ENCODE measurements at regions not wholly inside any gene's neighbourhood (a gene's known extent, or its start where the extent isn't known, plus 50 kb on each side); places are given as distances from the start of the nearest gene placed in this dataset.

- no peaks in the 10 kb centered on the region for H3K36me3 ChIP-seq (ENCODE audit: control insufficient read depth in 2 of 3, insufficient read depth in 3 of 3, low read length in 3 of 3)
- H3K4me1 ChIP-seq (ENCODE audit: control insufficient read depth in 2 of 3, insufficient read depth in 2 of 3, low read depth in 1 of 3, low read length in 3 of 3) = no peaks in the 10 kb centered on the region
- DNase-seq = no peak
- H3K9ac ChIP-seq (ENCODE audit: low read length in 3 of 3) = no peak overlapping the region
- no peaks in the 10 kb centered on the region for H3K9me3 ChIP-seq (ENCODE audit: control insufficient read depth in 2 of 3, insufficient read depth in 1 of 3, low read length in 3 of 3)
- TF ChIP-seq, protein P1, sequence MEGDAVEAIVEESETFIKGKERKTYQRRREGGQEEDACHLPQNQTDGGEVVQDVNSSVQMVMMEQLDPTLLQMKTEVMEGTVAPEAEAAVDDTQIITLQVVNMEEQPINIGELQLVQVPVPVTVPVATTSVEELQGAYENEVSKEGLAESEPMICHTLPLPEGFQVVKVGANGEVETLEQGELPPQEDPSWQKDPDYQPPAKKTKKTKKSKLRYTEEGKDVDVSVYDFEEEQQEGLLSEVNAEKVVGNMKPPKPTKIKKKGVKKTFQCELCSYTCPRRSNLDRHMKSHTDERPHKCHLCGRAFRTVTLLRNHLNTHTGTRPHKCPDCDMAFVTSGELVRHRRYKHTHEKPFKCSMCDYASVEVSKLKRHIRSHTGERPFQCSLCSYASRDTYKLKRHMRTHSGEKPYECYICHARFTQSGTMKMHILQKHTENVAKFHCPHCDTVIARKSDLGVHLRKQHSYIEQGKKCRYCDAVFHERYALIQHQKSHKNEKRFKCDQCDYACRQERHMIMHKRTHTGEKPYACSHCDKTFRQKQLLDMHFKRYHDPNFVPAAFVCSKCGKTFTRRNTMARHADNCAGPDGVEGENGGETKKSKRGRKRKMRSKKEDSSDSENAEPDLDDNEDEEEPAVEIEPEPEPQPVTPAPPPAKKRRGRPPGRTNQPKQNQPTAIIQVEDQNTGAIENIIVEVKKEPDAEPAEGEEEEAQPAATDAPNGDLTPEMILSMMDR (IDR thresholded peaks at IDR 0.05; ENCODE audit: borderline replicate concordance, extremely low read depth, insufficient read depth) = no peak
- H3K27ac ChIP-seq (ENCODE audit: low read depth in 2 of 2, low read length in 2 of 2) = no peak overlapping the region
- no peak overlapping the region for H3K4me3 ChIP-seq (ENCODE audit: low read length in 3 of 3)
- no peaks in the 10 kb centered on the region for H3K27me3 ChIP-seq (ENCODE audit: control insufficient read depth, insufficient read depth, low read length)
- intact Hi-C loops (cut with DNase I) = no loop called here
- FAIRE-seq = no peak
Measured at GRCh38 chr1:57612833-57613232, 189.0 kb upstream of the DAB1 start.

- TF ChIP-seq, protein P1 (IDR thresholded peaks at IDR 0.05; ENCODE audit: borderline replicate concordance, extremely low read depth, insufficient read depth) = no peak
- Histone ChIP-seq H3K9me3 (ENCODE audit: control insufficient read depth in 2 of 3, insufficient read depth in 1 of 3, low read length in 3 of 3) (no peaks in the 10 kb centered on the region), H3K4me3 (ENCODE audit: low read length in 3 of 3) (no peak overlapping the region), H3K36me3 (ENCODE audit: control insufficient read depth in 2 of 3, insufficient read depth in 3 of 3, low read length in 3 of 3) (no peaks in the 10 kb centered on the region), H3K27ac (ENCODE audit: low read depth in 2 of 2, low read length in 2 of 2) (no peak overlapping the region), H3K27me3 (ENCODE audit: control insufficient read depth, insufficient read depth, low read length) (no peaks in the 10 kb centered on the region), H3K4me1 (ENCODE audit: control insufficient read depth in 2 of 3, insufficient read depth in 2 of 3, low read depth in 1 of 3, low read length in 3 of 3) (no peaks in the 10 kb centered on the region), H3K9ac (ENCODE audit: low read length in 3 of 3) (no peak overlapping the region)
- DNase-seq (no peak), FAIRE-seq (no peak)
- intact Hi-C loops (cut with DNase I) = no loop called here
Measured at GRCh38 chr1:57605933-57606332, 182.1 kb upstream of the DAB1 start.

GRCh38 chr1:57603696-57604095, 179.8 kb upstream of the DAB1 start:
- Histone ChIP-seq H3K4me3 (ENCODE audit: low read length in 3 of 3) (no peak overlapping the region), H3K9me3 (ENCODE audit: control insufficient read depth in 2 of 3, insufficient read depth in 1 of 3, low read length in 3 of 3) (no peaks in the 10 kb centered on the region), H3K36me3 (ENCODE audit: control insufficient read depth in 2 of 3, insufficient read depth in 3 of 3, low read length in 3 of 3) (no peaks in the 10 kb centered on the region), H3K9ac (ENCODE audit: low read length in 3 of 3) (no peak overlapping the region), H3K27ac (ENCODE audit: low read depth in 2 of 2, low read length in 2 of 2) (no peak overlapping the region), H3K4me1 (ENCODE audit: control insufficient read depth in 2 of 3, insufficient read depth in 2 of 3, low read depth in 1 of 3, low read length in 3 of 3) (no peaks in the 10 kb centered on the region), H3K27me3 (ENCODE audit: control insufficient read depth, insufficient read depth, low read length) (no peaks in the 10 kb centered on the region)
- intact Hi-C loops (cut with DNase I) = no loop called here
- FAIRE-seq = no peak
- TF ChIP-seq, protein P1 (IDR thresholded peaks at IDR 0.05; ENCODE audit: borderline replicate concordance, extremely low read depth, insufficient read depth) = no peak
- no peak for DNase-seq

GRCh38 chr1:57600424-57600823, 176.6 kb upstream of the DAB1 start:
- TF ChIP-seq, protein P1 (IDR thresholded peaks at IDR 0.05; ENCODE audit: borderline replicate concordance, extremely low read depth, insufficient read depth) = no peak
- FAIRE-seq = no peak

More at GRCh38 chr1:57600424-57600823, 176.6 kb upstream of the DAB1 start:
- intact Hi-C loops (cut with DNase I) = no loop called here
- Histone ChIP-seq H3K36me3 (ENCODE audit: control insufficient read depth in 2 of 3, insufficient read depth in 3 of 3, low read length in 3 of 3) (no peaks in the 10 kb centered on the region), H3K9ac (ENCODE audit: low read length in 3 of 3) (no peak overlapping the region), H3K27me3 (ENCODE audit: control insufficient read depth, insufficient read depth, low read length) (no peaks in the 10 kb centered on the region), H3K9me3 (ENCODE audit: control insufficient read depth in 2 of 3, insufficient read depth in 1 of 3, low read length in 3 of 3) (no peaks in the 10 kb centered on the region), H3K27ac (ENCODE audit: low read depth in 2 of 2, low read length in 2 of 2) (no peak overlapping the region), H3K4me3 (ENCODE audit: low read length in 3 of 3) (no peak overlapping the region), H3K4me1 (ENCODE audit: control insufficient read depth in 2 of 3, insufficient read depth in 2 of 3, low read depth in 1 of 3, low read length in 3 of 3) (no peaks in the 10 kb centered on the region)
- no peak for DNase-seq
